ENCODE measurements at regions not wholly inside any gene's neighbourhood (a gene's known extent, or its start where the extent isn't known, plus 50 kb on each side); places are given as distances from the start of the nearest gene placed in this dataset.

DNA sequence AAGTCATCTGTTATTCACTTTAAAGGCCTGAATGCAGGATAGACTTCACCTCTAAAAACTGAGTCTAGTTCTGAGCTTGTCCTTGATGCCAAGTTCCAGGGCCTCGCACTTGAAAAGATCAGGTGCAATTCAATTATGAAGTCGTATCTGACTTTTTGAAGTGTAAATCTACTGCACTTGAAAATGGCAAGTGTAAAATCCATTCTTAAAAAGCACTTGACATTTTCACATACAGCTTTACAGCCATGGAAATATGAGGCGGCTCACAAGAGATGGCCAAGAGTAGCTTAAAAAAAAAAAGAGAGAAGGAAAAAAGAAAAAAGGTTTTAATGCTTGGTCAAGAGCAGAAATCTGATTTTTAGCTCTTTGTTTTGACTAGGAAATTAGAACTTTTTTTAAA is 172.5 kb downstream of the GXYLT1 start:
- WGBS, 5 donors, result 77 to 86% (median 85%) methylated on average over 3 of the region's 3 CpGs

DNA sequence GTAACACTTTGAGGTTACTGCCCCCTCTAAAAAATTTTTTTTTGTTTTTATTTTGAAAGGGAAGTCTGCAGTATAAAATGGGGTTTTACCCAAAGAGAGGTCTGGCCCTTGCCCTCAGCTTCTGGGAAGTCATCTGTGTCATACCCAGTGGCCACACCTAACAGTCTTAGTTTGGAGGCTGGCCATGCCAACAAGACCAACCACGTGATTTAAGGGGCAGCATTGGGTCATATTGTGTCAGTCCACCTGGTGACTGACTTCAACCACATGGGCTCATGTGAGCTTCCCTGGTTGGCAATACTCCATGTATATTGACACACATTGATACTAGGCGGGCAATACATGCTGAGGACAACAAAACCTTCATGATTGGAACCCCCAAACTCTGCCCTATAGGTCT is 173.9 kb downstream of the GXYLT1 start:
- no peak overlapping the region for H3K4me3 ChIP-seq
- no peak overlapping the region for H3K27ac ChIP-seq
- H3K9me3 ChIP-seq, result no peaks in the 10 kb centered on the region
- H3K4me1 ChIP-seq, result no peaks in the 10 kb centered on the region
- intact Hi-C loops (cut with DNase I; ENCODE audit: low total_unique reads), result no loop called here
- no peaks in the 10 kb centered on the region for H3K27me3 ChIP-seq (replicated peaks in 1 of 7)
- DNase-seq, result no peak
- no peak for TF ChIP-seq POLR2AphosphoS5 (IDR thresholded peaks at IDR 0.05)
- TF ChIP-seq, protein P1, sequence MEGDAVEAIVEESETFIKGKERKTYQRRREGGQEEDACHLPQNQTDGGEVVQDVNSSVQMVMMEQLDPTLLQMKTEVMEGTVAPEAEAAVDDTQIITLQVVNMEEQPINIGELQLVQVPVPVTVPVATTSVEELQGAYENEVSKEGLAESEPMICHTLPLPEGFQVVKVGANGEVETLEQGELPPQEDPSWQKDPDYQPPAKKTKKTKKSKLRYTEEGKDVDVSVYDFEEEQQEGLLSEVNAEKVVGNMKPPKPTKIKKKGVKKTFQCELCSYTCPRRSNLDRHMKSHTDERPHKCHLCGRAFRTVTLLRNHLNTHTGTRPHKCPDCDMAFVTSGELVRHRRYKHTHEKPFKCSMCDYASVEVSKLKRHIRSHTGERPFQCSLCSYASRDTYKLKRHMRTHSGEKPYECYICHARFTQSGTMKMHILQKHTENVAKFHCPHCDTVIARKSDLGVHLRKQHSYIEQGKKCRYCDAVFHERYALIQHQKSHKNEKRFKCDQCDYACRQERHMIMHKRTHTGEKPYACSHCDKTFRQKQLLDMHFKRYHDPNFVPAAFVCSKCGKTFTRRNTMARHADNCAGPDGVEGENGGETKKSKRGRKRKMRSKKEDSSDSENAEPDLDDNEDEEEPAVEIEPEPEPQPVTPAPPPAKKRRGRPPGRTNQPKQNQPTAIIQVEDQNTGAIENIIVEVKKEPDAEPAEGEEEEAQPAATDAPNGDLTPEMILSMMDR (IDR thresholded peaks at IDR 0.05 in 8 of 11, conservative IDR thresholded peaks at IDR 0.05 in 3 of 11), result no peak
- no peak for TF ChIP-seq POLR2A (IDR thresholded peaks at IDR 0.05)
- H3K36me3 ChIP-seq, result no peaks in the 10 kb centered on the region
- WGBS, 5 donors, result 78 to 94% (median 83%) methylated on average over 2 of the region's 2 CpGs

More for the DNA sequence above, 172.5 kb downstream of the GXYLT1 start:
- Histone ChIP-seq H3K4me3 (no peak overlapping the region), H3K27ac (no peak overlapping the region), H3K27me3 (replicated peaks in 1 of 7) (no peaks in the 10 kb centered on the region), H3K4me1 (no peaks in the 10 kb centered on the region), H3K36me3 (no peaks in the 10 kb centered on the region), H3K9me3 (no peaks in the 10 kb centered on the region)
- TF ChIP-seq, protein P1 (IDR thresholded peaks at IDR 0.05 in 8 of 11, conservative IDR thresholded peaks at IDR 0.05 in 3 of 11), result no peak
- TF ChIP-seq POLR2A (IDR thresholded peaks at IDR 0.05) (no peak), POLR2AphosphoS5 (IDR thresholded peaks at IDR 0.05) (no peak)
- no peak for DNase-seq
- intact Hi-C loops (cut with DNase I; ENCODE audit: low total_unique reads), result no loop called here

DNA sequence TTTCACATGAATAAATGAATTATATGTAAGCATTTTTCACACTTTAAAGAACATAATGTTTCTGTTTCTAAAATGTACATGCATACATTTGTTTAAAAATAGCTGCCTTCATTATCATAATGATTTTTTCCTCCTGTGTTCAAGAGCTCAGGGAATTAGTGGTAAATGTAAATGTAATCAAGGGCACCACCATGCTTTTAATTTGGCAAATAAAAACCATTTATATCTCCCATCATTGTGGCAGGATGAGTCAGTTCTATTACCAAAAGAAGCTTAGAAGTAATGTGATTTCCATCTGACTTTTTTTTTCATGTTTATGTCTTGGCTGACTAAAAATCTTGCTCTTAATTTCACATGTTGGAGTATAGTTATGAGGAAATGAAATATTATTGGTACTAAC is 176.1 kb downstream of the GXYLT1 start:
- H3K9me3 ChIP-seq, result no peaks in the 10 kb centered on the region
- no peak for DNase-seq
- no peak for TF ChIP-seq POLR2AphosphoS5 (IDR thresholded peaks at IDR 0.05)
- no peak for TF ChIP-seq POLR2A (IDR thresholded peaks at IDR 0.05)
- TF ChIP-seq, protein P1 (IDR thresholded peaks at IDR 0.05 in 8 of 11, conservative IDR thresholded peaks at IDR 0.05 in 3 of 11), result no peak
- H3K27me3 ChIP-seq (replicated peaks in 1 of 7), result no peaks in the 10 kb centered on the region
- no peaks in the 10 kb centered on the region for H3K36me3 ChIP-seq
- H3K27ac ChIP-seq, result no peak overlapping the region
- no peaks in the 10 kb centered on the region for H3K4me1 ChIP-seq
- no peak overlapping the region for H3K4me3 ChIP-seq
- intact Hi-C loops (cut with DNase I; ENCODE audit: low total_unique reads), result no loop called here

DNA sequence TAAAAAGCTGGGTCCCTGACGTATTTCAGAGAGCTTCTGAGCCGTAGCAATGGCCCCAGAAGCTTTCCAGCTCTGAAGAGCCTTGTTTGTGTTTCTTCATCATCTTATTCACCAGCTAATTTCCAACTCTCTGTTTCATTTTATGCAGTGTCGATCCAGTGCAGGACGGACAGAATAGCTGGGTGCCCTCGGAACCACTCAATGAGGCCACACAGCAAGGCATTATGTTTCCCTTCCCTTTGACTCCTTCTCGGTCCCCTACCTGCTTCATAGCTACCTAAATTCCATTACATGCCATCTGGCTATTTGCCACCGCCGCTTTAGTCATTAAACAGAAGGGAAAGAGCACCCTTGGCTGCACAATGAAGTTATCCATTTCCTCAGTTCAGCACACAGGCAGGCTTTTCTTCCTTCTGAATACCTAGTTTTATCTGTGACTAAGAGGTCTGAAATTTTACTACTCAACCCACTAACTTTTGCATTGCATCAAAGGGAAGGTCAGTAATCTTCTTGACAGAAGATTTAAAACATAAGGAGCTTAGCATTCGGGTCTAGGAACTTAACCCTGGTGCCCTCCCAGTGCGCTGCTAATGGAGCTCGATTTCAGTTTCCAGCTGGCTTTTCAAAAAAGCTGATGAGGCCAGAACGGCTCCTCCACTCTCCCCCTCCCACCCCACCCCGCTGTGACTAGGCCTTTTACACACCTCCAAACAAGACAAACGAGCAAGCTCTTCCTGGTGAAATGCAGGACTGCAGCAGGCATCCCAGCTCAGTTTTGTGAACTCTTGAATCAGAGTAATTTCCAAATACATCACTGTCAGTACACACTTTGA is 176.8 kb downstream of the GXYLT1 start:
- Histone ChIP-seq H3K4me1 (no peaks in the 10 kb centered on the region), H3K27me3 (replicated peaks in 1 of 7) (no peaks in the 10 kb centered on the region), H3K27ac (no peak overlapping the region), H3K4me3 (no peak overlapping the region), H3K36me3 (no peaks in the 10 kb centered on the region), H3K9me3 (no peaks in the 10 kb centered on the region)
- 76 to 85% (median 79%) methylated on average over 14 of the region's 14 CpGs for WGBS, 5 donors
- TF ChIP-seq, protein P1 (IDR thresholded peaks at IDR 0.05 in 8 of 11, conservative IDR thresholded peaks at IDR 0.05 in 3 of 11), result no peak
- TF ChIP-seq POLR2A (IDR thresholded peaks at IDR 0.05) (no peak), POLR2AphosphoS5 (IDR thresholded peaks at IDR 0.05) (no peak)
- intact Hi-C loops (cut with DNase I; ENCODE audit: low total_unique reads), result no loop called here
- DNase-seq, result no peak
